GM23248 (cell line): ENCODE measurements at regions not wholly inside any gene's neighbourhood (a gene's known extent, or its start where the extent isn't known, plus 50 kb on each side); places are given as distances from the start of the nearest gene placed in this dataset.

ENCODE experiments used
- EZH2 ChIP-seq: fragments of 200-600 bp; sonication (generic); IDR thresholded peaks from 2 replicates; pipeline ENCODE4 v1.6.1; 2018; ENCODE audit warnings: antibody characterized with exemption, mild to moderate bottlenecking; ENCODE audit not compliant: insufficient read depth, poor library complexity, severe bottlenecking
- EZH2phosphoT487 ChIP-seq: fragments of 200-600 bp; sonication (generic); IDR thresholded peaks from 2 replicates; pipeline ENCODE4 v1.6.1; 2018; ENCODE audit warnings: antibody characterized with exemption, moderate library complexity, mild to moderate bottlenecking, low read depth; ENCODE audit not compliant: insufficient read depth

DNA sequence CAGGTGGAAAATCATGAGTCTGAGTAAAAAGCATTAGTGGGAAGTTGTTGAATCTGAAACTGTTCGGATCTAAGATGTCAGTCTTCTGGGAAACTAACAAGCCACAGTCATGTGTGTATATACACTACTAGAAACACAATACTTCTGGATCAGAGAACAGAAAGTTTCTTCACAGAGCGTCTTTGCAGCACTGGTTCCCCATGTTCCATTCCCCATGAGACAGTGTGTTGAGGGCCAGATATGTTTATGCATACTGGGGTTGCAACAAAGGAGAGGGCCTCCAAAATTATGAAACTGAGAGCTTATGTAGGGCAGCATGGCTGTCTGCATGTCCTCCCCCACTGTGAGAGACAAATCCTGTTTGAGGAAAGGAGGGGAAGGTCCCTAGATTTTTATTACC lies 295.0 kb upstream of the NAV3 start:
- TF ChIP-seq EZH2phosphoT487 = no peak
- TF ChIP-seq EZH2 = no peak
